H1 (cell line): ENCODE measurements at regions not wholly inside any gene's neighbourhood (a gene's known extent, or its start where the extent isn't known, plus 50 kb on each side); places are given as distances from the start of the nearest gene placed in this dataset.
"Not testable (repeated sequence)": the region's sequence is repeated elsewhere in the genome, so short reads cannot be mapped to it uniquely, and the experiment has no call there.

Experiments
- CTCF ChIA-PET: fragments of 300-600 bp; sonication (Branson Sonifier 250); formaldehyde crosslinking; loops from one replicate; lab custom pipeline; 2021; ENCODE audit not compliant: partially characterized antibody; lab: Charles Lee
- POLR2A ChIA-PET: fragments of 300-600 bp; sonication (Branson Sonifier 250); formaldehyde crosslinking; loops from one replicate; lab custom pipeline; 2021; ENCODE audit warnings: inconsistent platforms; ENCODE audit not compliant: partially characterized antibody; lab: Charles Lee
- DNase-seq, 2 experiments: peaks; one replicate each; pipeline versions ENCODE4 v3.0.0 to v3.0.0-alpha.2; 2010 to 2022; ENCODE audit warnings: low spot score in 2 of 2, low read depth in 1 of 2, mixed read lengths in 1 of 2
- FAIRE-seq: peaks from 2 replicates; lab custom pipeline; 2011; peaks lifted over from hg19 to GRCh38; lab: Jason Lieb, UNC
- H2AFZ ChIP-seq: 2 replicates; pipeline ENCODE4 v1.8.1; 2012; ENCODE audit warnings: low read length, inconsistent platforms
- H2AK5ac ChIP-seq: 2 replicates; pipeline ENCODE4 v1.6.1; 2013; ENCODE audit warnings: low read depth, low read length
- H2BK120ac ChIP-seq: replicated peaks from 2 replicates; pipeline ENCODE3; 2013; ENCODE audit warnings: low read depth, low read length, inconsistent platforms
- H2BK12ac ChIP-seq: 2 replicates; pipeline ENCODE4 v1.6.1; 2013; ENCODE audit warnings: low read depth, low read length
- H2BK15ac ChIP-seq: 2 replicates; pipeline ENCODE4 v1.6.1; 2013; ENCODE audit warnings: low read length
- H2BK20ac ChIP-seq: 2 replicates; pipeline ENCODE4 v1.6.1; 2013; ENCODE audit warnings: low read length
- H2BK5ac ChIP-seq: 2 replicates; pipeline ENCODE4 v1.6.1; 2013; ENCODE audit warnings: low read depth, low read length
- H3K14ac ChIP-seq: 2 replicates; pipeline ENCODE4 v1.6.1; 2013; ENCODE audit warnings: inconsistent platforms; ENCODE audit not compliant: insufficient read length
- H3K18ac ChIP-seq: 2 replicates; pipeline ENCODE4 v1.6.1; 2013; ENCODE audit warnings: low read length; ENCODE audit errors: extremely low read depth
- H3K23ac ChIP-seq: 2 replicates; pipeline ENCODE4 v1.6.1; 2013; ENCODE audit warnings: inconsistent platforms; ENCODE audit not compliant: insufficient read length
- H3K23me2 ChIP-seq: 2 replicates; pipeline ENCODE4 v1.6.1; 2013; ENCODE audit warnings: low read depth, low read length
- H3K27ac ChIP-seq: 2 replicates; pipeline ENCODE4 v1.6.1; 2011; ENCODE audit warnings: low read depth, low read length, inconsistent platforms
- H3K27me3 ChIP-seq, 4 experiments: replicated peaks in 1 of 4; 1 replicate in 1 of 4; 2 replicates in 3 of 4; pipeline versions ENCODE4 v1.6.1 to v1.8.1; 2011 to 2013; ENCODE audit warnings: low read length in 3 of 4, mild to moderate bottlenecking in 3 of 4, inconsistent platforms in 2 of 4, mixed read lengths in 2 of 4, moderate library complexity in 1 of 4; ENCODE audit not compliant: control insufficient read depth in 3 of 4, insufficient read depth in 3 of 4; ENCODE audit errors: extremely low read depth in 1 of 4
- H3K36me3 ChIP-seq, 4 experiments: 2 replicates each; pipeline versions ENCODE4 v1.6.1 to v1.8.1; 2011 to 2013; ENCODE audit warnings: mild to moderate bottlenecking in 4 of 4, low read length in 3 of 4, moderate library complexity in 2 of 4, control low read depth in 1 of 4, inconsistent platforms in 1 of 4; ENCODE audit not compliant: insufficient read depth in 4 of 4, control insufficient read depth in 2 of 4
- H3K4ac ChIP-seq: replicated peaks from 2 replicates; pipeline ENCODE3; 2013; ENCODE audit warnings: low read length, low read depth, mixed read lengths, inconsistent platforms; ENCODE audit not compliant: insufficient read length
- H3K4me1 ChIP-seq, 4 experiments: replicated peaks in 1 of 4; 1 replicate in 1 of 4; 2 replicates in 3 of 4; pipeline versions ENCODE4 v1.6.1 to v1.8.1; 2011 to 2013; ENCODE audit warnings: low read length in 3 of 4, inconsistent platforms in 2 of 4, mixed read lengths in 1 of 4; ENCODE audit not compliant: insufficient read depth in 4 of 4, control insufficient read depth in 3 of 4
- H3K4me2 ChIP-seq, 2 experiments: 2 replicates each; pipeline versions ENCODE4 v1.6.1 to v1.8.1; 2011 to 2013; ENCODE audit warnings: low read depth in 2 of 2, low read length in 2 of 2, control low read depth in 1 of 2, inconsistent platforms in 1 of 2, mild to moderate bottlenecking in 1 of 2; ENCODE audit not compliant: insufficient read depth in 1 of 2
- H3K4me3 ChIP-seq, 4 experiments: fragments of 200-600, 300-600 bp in 1 of 4; sonication (generic), shearing (Covaris generic), sonication (Bioruptor Twin) in 1 of 4; 2 replicates each; pipeline versions ENCODE4 v1.5.1 to v1.8.1; 2011 to 2016; ENCODE audit warnings: low read length in 4 of 4, low read depth in 3 of 4, control low read depth in 2 of 4, inconsistent platforms in 2 of 4, mild to moderate bottlenecking in 2 of 4, mixed read lengths in 1 of 4, moderate library complexity in 1 of 4; ENCODE audit not compliant: insufficient read depth in 2 of 4; ENCODE audit errors: extremely low read depth in 1 of 4
- H3K56ac ChIP-seq: replicated peaks from 2 replicates; pipeline ENCODE3; 2013; ENCODE audit warnings: low read depth, mild to moderate bottlenecking, mixed read lengths, low read length, inconsistent platforms; ENCODE audit not compliant: insufficient read length
- H3K79me1 ChIP-seq: 2 replicates; pipeline ENCODE4 v1.6.1; 2013; ENCODE audit warnings: low read depth, low read length, control low read depth
- H3K79me2 ChIP-seq, 2 experiments: 2 replicates each; pipeline versions ENCODE4 v1.6.1 to v1.8.1; 2012 to 2013; ENCODE audit warnings: low read length in 2 of 2, mild to moderate bottlenecking in 2 of 2, inconsistent platforms in 1 of 2; ENCODE audit not compliant: insufficient read depth in 2 of 2, control insufficient read depth in 1 of 2
- H3K9ac ChIP-seq, 4 experiments: replicated peaks in 1 of 4; 1 replicate in 1 of 4; 2 replicates in 3 of 4; pipeline versions ENCODE4 v1.6.1 to v1.8.1; 2011 to 2013; ENCODE audit warnings: low read depth in 3 of 4, low read length in 3 of 4, control low read depth in 2 of 4, mild to moderate bottlenecking in 2 of 4, moderate library complexity in 2 of 4, inconsistent platforms in 1 of 4; ENCODE audit errors: extremely low read depth in 1 of 4
- H3K9me3 ChIP-seq, 2 experiments: 2 replicates each; pipeline versions ENCODE4 v1.6.1 to v1.8.1; 2012 to 2013; ENCODE audit warnings: mild to moderate bottlenecking in 2 of 2, moderate library complexity in 2 of 2, control low read depth in 1 of 2, inconsistent platforms in 1 of 2, low read depth in 1 of 2, low read length in 1 of 2, mixed read lengths in 1 of 2; ENCODE audit not compliant: insufficient read depth in 2 of 2
- H4K20me1 ChIP-seq, 2 experiments: replicated peaks in 1 of 2; 2 replicates each; pipeline versions ENCODE3 to v1.8.1; 2011 to 2013; ENCODE audit warnings: inconsistent platforms in 2 of 2, low read length in 2 of 2, mild to moderate bottlenecking in 1 of 2; ENCODE audit not compliant: insufficient read depth in 2 of 2, control insufficient read depth in 1 of 2
- H4K5ac ChIP-seq: 2 replicates; pipeline ENCODE4 v1.6.1; 2013; ENCODE audit warnings: low read length, low read depth, mixed read lengths, inconsistent platforms; ENCODE audit not compliant: insufficient read length
- H4K8ac ChIP-seq: 2 replicates; pipeline ENCODE4 v1.8.0; 2013; ENCODE audit warnings: mild to moderate bottlenecking, moderate library complexity, low read length, inconsistent platforms; ENCODE audit not compliant: insufficient read depth; ENCODE audit errors: extremely low read depth
- H4K91ac ChIP-seq: replicated peaks from 2 replicates; pipeline ENCODE3; 2013; ENCODE audit warnings: low read length, mixed read lengths, inconsistent platforms; ENCODE audit not compliant: insufficient read length
- ASH2L ChIP-seq: fragments of 200-600, 300-600 bp; sonication (generic); IDR thresholded peaks from one replicate; pipeline ENCODE4 v1.7.1; 2017; ENCODE audit warnings: low read length
- SP4 ChIP-seq: IDR thresholded peaks from 2 replicates; pipeline ENCODE4 v1.6.1; 2012; ENCODE audit warnings: low read length, inconsistent platforms
- TEAD4 ChIP-seq: IDR thresholded peaks from 2 replicates; pipeline ENCODE4 v1.6.1; 2012; ENCODE audit warnings: low read depth, low read length, inconsistent platforms, mixed read lengths
- WGBS, 2 experiments: shearing (Covaris generic) in 1 of 2; methylation state at CpG; one replicate each; pipeline versions ENCODE4 v1.1.6 to v1.1.7; 2013 to 2015; ENCODE audit warnings: low lambda C conversion rate in 2 of 2, mixed read lengths in 2 of 2, inconsistent platforms in 1 of 2, low coverage in 1 of 2, missing lambda C conversion rate in 1 of 2; ENCODE audit not compliant: insufficient replicate concordance in 2 of 2, insufficient coverage in 1 of 2, insufficient read length in 1 of 2; ENCODE audit errors: extremely low coverage in 1 of 2, missing lambda C conversion rate in 1 of 2; 5-methylcytosine and 5-hydroxymethylcytosine counted together

DNA sequence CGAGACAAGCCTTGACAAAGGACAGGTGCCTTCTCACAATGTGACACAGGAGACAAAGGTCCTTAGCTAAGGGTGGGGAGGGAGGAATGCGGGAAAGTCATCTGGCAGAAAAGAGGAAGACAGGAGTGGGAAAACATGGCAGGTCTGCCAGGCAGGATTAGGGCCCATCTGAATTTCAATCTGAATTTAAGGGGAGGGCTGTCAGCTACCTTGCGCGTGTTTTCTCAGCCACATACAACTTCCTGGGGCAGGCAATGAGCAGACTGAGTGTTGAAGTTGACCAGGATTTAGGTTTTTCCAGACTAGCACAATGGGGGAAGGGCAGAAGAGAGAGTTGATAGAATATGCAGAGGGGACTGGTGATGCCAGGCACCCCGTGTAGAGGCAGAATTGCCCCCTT, 66.7 kb upstream of the LARGE1 start:
- POLR2A ChIA-PET: no interaction called here
- peak in 1 of 2 experiments; percentile 52 for DNase-seq

GRCh38 chr22:33989263-33989662, 69.0 kb upstream of the LARGE1 start:
- FAIRE-seq: not testable (repeated sequence)
- CTCF ChIA-PET: interaction anchor here (0.6 kb wide), 1 partner anchor 115 kb away, joined by 3 read pairs; no protein-coding TSS in a partner anchor

More for the DNA sequence above, 66.7 kb upstream of the LARGE1 start:
- no peaks in the 10 kb centered on the region for H3K36me3 ChIP-seq
- H3K79me2 ChIP-seq: no peaks in the 10 kb centered on the region
- no peaks in the 10 kb centered on the region for H3K79me1 ChIP-seq
- H2BK120ac ChIP-seq: peak overlapping the region; percentile 62
- H4K8ac ChIP-seq: no peak overlapping the region
- no peak overlapping the region for H3K23ac ChIP-seq
- no peak overlapping the region for H2AK5ac ChIP-seq
- peak overlapping the region; percentile 78 for H2AFZ ChIP-seq
- H2BK12ac ChIP-seq: peak overlapping the region; percentile 87; the same call in 1 of the 2 replicates
- peak overlapping the region in 1 of 4 experiments; percentile 37; a peak in 1 of 8 replicates for H3K4me3 ChIP-seq
- peak overlapping the region; percentile 77; the same call in 1 of the 2 replicates for H2BK5ac ChIP-seq
- H2BK15ac ChIP-seq: no peak overlapping the region
- H3K9ac ChIP-seq: no peak overlapping the region
- H3K4ac ChIP-seq: peak overlapping the region; percentile 16
- peaks cover 9 to 20% (median 13%) of the 10 kb centered on the region in 4 experiments for H3K4me1 ChIP-seq
- no peak overlapping the region for H3K56ac ChIP-seq
- no peak overlapping the region for H3K27ac ChIP-seq
- no peaks in the 10 kb centered on the region for H4K20me1 ChIP-seq
- CTCF ChIA-PET: no interaction called here
- no peak overlapping the region for H3K14ac ChIP-seq
- TF ChIP-seq ASH2L: peak; percentile 21
- TF ChIP-seq TEAD4: peak; percentile 23; the same call in 1 of the 2 replicates
- no peak for TF ChIP-seq SP4
- H2BK20ac ChIP-seq: peak overlapping the region; percentile 95; the same call in 1 of the 2 replicates
- H4K91ac ChIP-seq: peak overlapping the region; percentile 13
- peak; percentile 39 for FAIRE-seq
- no peak overlapping the region for H4K5ac ChIP-seq
- WGBS, 2 experiments: 24% methylated on average over 5 of the region's 5 CpGs; no CpG with 5 or more reads in 1 of the 2 experiments
- H3K23me2 ChIP-seq: no peaks in the 10 kb centered on the region
- H3K9me3 ChIP-seq: no peaks in the 10 kb centered on the region
- no peaks in the 10 kb centered on the region for H3K27me3 ChIP-seq
- H3K18ac ChIP-seq: peak overlapping the region; percentile 90
- peak overlapping the region; percentile 36 to 58 for H3K4me2 ChIP-seq

More at GRCh38 chr22:33989263-33989662, 69.0 kb upstream of the LARGE1 start:
- H3K27ac ChIP-seq, POLR2A ChIA-PET, H3K9me3 ChIP-seq, H4K91ac ChIP-seq, H2BK20ac ChIP-seq, H2BK5ac ChIP-seq, H4K8ac ChIP-seq, H2BK12ac ChIP-seq, H3K27me3 ChIP-seq, H3K36me3 ChIP-seq, H3K4me2 ChIP-seq, H4K20me1 ChIP-seq, H2AK5ac ChIP-seq, H2BK15ac ChIP-seq, H3K4ac ChIP-seq, H3K14ac ChIP-seq, H2AFZ ChIP-seq, H3K79me1 ChIP-seq, H3K4me3 ChIP-seq, DNase-seq, H2BK120ac ChIP-seq, H3K79me2 ChIP-seq, H3K23me2 ChIP-seq, H3K56ac ChIP-seq, H3K9ac ChIP-seq, H3K18ac ChIP-seq, H4K5ac ChIP-seq, H3K23ac ChIP-seq: not testable (repeated sequence)
- H3K4me1 ChIP-seq: peaks cover 9 to 20% (median 13%) of the 10 kb centered on the region in 4 experiments
- 99% methylated on average over 7 of the region's 7 CpGs; no CpG with 5 or more reads in 1 of the 2 experiments for WGBS, 2 experiments
